ENCODE measurements at regions not wholly inside any gene's neighbourhood (a gene's known extent, or its start where the extent isn't known, plus 50 kb on each side); places are given as distances from the start of the nearest gene placed in this dataset.

DNA sequence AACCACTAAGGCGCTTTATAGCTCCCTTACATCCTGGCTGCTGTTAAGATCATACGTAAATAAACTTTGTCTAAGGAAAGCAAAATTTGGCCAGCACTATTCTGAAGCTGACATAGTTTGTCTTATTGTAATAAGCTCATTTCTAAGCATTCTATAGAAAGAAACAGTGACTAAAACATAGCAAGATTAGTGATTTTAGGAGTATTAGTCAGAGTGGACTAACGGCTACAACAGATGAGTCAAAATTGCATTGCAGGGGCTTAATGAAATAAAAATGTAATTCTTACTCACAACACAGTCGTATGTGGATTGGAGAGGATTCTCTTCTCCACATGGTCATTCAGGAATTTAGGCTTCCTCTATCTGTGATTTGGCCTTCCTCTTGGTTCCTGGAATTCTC is 347.6 kb downstream of the GADD45G start:
- TF ChIP-seq, protein P1, sequence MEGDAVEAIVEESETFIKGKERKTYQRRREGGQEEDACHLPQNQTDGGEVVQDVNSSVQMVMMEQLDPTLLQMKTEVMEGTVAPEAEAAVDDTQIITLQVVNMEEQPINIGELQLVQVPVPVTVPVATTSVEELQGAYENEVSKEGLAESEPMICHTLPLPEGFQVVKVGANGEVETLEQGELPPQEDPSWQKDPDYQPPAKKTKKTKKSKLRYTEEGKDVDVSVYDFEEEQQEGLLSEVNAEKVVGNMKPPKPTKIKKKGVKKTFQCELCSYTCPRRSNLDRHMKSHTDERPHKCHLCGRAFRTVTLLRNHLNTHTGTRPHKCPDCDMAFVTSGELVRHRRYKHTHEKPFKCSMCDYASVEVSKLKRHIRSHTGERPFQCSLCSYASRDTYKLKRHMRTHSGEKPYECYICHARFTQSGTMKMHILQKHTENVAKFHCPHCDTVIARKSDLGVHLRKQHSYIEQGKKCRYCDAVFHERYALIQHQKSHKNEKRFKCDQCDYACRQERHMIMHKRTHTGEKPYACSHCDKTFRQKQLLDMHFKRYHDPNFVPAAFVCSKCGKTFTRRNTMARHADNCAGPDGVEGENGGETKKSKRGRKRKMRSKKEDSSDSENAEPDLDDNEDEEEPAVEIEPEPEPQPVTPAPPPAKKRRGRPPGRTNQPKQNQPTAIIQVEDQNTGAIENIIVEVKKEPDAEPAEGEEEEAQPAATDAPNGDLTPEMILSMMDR (conservative IDR thresholded peaks at IDR 0.05; ENCODE audit: low read depth, low read length), result no peak
- no peak for TF ChIP-seq EZH2 (IDR thresholded peaks at IDR 0.05; ENCODE audit: borderline replicate concordance, low read depth, low read length, poor library complexity, severe bottlenecking)
